NB4 (cell line): ENCODE measurements at regions not wholly inside any gene's neighbourhood (a gene's known extent, or its start where the extent isn't known, plus 50 kb on each side); places are given as distances from the start of the nearest gene placed in this dataset.

ENCODE experiments used
- CTCF ChIP-seq: IDR thresholded peaks from one replicate; pipeline ENCODE4 v1.5.1; 2012; ENCODE audit warnings: low read depth, low read length
- MAX ChIP-seq: IDR thresholded peaks from 2 replicates; pipeline ENCODE4 v1.6.1; 2011; ENCODE audit warnings: low read depth, low read length
- POLR2A ChIP-seq: IDR thresholded peaks from 2 replicates; pipeline ENCODE4 v1.6.1; 2011; ENCODE audit warnings: mild to moderate bottlenecking; ENCODE audit not compliant: insufficient read length; ENCODE audit errors: extremely low read depth

- no peak for TF ChIP-seq CTCF
- TF ChIP-seq MAX, result no peak
- no peak for TF ChIP-seq POLR2A
These were observed 55.8 kb upstream of the VIPR2 start for GRCh38 chr7:159200421-159200820.
